Upper lobe of left lung (tissue), 4 donors: ENCODE measurements at regions not wholly inside any gene's neighbourhood (a gene's known extent, or its start where the extent isn't known, plus 50 kb on each side); places are given as distances from the start of the nearest gene placed in this dataset.

ENCODE experiments used
- EP300 ChIP-seq, 4 donors: sonication (generic); formaldehyde crosslinking; IDR thresholded peaks; one replicate each; pipeline ENCODE4 v1.5.1; 2017; ENCODE audit warnings: antibody characterized with exemption in 4 of 4, control low read depth in 2 of 4
- POLR2A ChIP-seq, 4 donors: fragments of 450-650 bp; IDR thresholded peaks; one replicate each; pipeline ENCODE4 v1.5.1; 2016 to 2017; ENCODE audit warnings: antibody characterized with exemption in 4 of 4, mild to moderate bottlenecking in 2 of 4
- POLR2AphosphoS5 ChIP-seq, 2 donors: sonication (generic); formaldehyde crosslinking; IDR thresholded peaks; one replicate each; pipeline ENCODE4 v1.5.1; 2017; ENCODE audit warnings: antibody characterized with exemption in 2 of 2
- TF ChIP-seq, protein P1 (sequence below), 6 experiments: fragments of 450-650 bp in 4 of 6; fragments of 200-600 bp in 2 of 6; sonication (generic) in 2 of 6; IDR thresholded peaks; one replicate each; pipeline ENCODE4 v1.5.1; 2016 to 2019; ENCODE audit warnings: antibody characterized with exemption in 6 of 6

- TF ChIP-seq EP300 (IDR thresholded peaks at IDR 0.05) (no peak), POLR2A (IDR thresholded peaks at IDR 0.05) (no peak), POLR2AphosphoS5 (IDR thresholded peaks at IDR 0.05) (no peak)
- TF ChIP-seq, protein P1, sequence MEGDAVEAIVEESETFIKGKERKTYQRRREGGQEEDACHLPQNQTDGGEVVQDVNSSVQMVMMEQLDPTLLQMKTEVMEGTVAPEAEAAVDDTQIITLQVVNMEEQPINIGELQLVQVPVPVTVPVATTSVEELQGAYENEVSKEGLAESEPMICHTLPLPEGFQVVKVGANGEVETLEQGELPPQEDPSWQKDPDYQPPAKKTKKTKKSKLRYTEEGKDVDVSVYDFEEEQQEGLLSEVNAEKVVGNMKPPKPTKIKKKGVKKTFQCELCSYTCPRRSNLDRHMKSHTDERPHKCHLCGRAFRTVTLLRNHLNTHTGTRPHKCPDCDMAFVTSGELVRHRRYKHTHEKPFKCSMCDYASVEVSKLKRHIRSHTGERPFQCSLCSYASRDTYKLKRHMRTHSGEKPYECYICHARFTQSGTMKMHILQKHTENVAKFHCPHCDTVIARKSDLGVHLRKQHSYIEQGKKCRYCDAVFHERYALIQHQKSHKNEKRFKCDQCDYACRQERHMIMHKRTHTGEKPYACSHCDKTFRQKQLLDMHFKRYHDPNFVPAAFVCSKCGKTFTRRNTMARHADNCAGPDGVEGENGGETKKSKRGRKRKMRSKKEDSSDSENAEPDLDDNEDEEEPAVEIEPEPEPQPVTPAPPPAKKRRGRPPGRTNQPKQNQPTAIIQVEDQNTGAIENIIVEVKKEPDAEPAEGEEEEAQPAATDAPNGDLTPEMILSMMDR (IDR thresholded peaks at IDR 0.05), result no peak
Measured at GRCh38 chr12:67091678-67092077, 177.5 kb upstream of the CAND1 start.
